AG09319 (cell line): ENCODE measurements at regions not wholly inside any gene's neighbourhood (a gene's known extent, or its start where the extent isn't known, plus 50 kb on each side); places are given as distances from the start of the nearest gene placed in this dataset.

Experiments
- DNase-seq: peaks from one replicate; pipeline ENCODE4 v3.0.0-alpha.2; 2010; ENCODE audit warnings: low read depth; ENCODE audit errors: extremely low read depth
- CTCF ChIP-seq: IDR thresholded peaks from 2 replicates; pipeline ENCODE4 v1.5.1; 2011; ENCODE audit warnings: low read depth, mild to moderate bottlenecking, inconsistent platforms, low read length, moderate library complexity

- TF ChIP-seq CTCF = no peak
- no peak for DNase-seq
Measured at GRCh38 chr2:14263053-14263452, 369.5 kb upstream of the LRATD1 start.

GRCh38 chr2:14270036-14270582 lies 362.4 kb upstream of the LRATD1 start:
- no peak for DNase-seq
- no peak for TF ChIP-seq CTCF

GRCh38 chr2:14272396-14273075 lies 360.0 kb upstream of the LRATD1 start:
- DNase-seq = no peak
- no peak for TF ChIP-seq CTCF

- no peak for TF ChIP-seq CTCF
Measured at GRCh38 chr2:14273650-14274049, 358.9 kb upstream of the LRATD1 start.

GRCh38 chr2:14284244-14284643 lies 348.3 kb upstream of the LRATD1 start:
- no peak for TF ChIP-seq CTCF
- no peak for DNase-seq

More at GRCh38 chr2:14273650-14274049, 358.9 kb upstream of the LRATD1 start:
- no peak for DNase-seq

GRCh38 chr2:14285812-14286211 lies 346.7 kb upstream of the LRATD1 start:
- TF ChIP-seq CTCF = no peak
- no peak for DNase-seq

GRCh38 chr2:14288016-14288415 lies 344.5 kb upstream of the LRATD1 start:
- no peak for TF ChIP-seq CTCF
- DNase-seq = no peak
